Choroid plexus epithelial cell (primary cell): ENCODE measurements at regions not wholly inside any gene's neighbourhood (a gene's known extent, or its start where the extent isn't known, plus 50 kb on each side); places are given as distances from the start of the nearest gene placed in this dataset.

Experiments used
- DNase-seq: peaks from one replicate; pipeline ENCODE4 v3.0.0-alpha.2; 2010; ENCODE audit warnings: low read depth
- H3K4me3 ChIP-seq: 2 replicates; pipeline ENCODE4 v1.5.1; 2011; ENCODE audit warnings: low read depth, mild to moderate bottlenecking, control low read depth, low read length, moderate library complexity
- CTCF ChIP-seq: conservative IDR thresholded peaks from 2 replicates; pipeline ENCODE4 v1.5.1; 2011; ENCODE audit warnings: low read depth, mild to moderate bottlenecking, control low read depth, inconsistent platforms, low read length, moderate library complexity

GRCh38 chr16:26204138-26204537 lies 512.4 kb downstream of the HS3ST4 start:
- DNase-seq, result no peak
- no peak for TF ChIP-seq CTCF

GRCh38 chr16:26211542-26211941 lies 519.8 kb downstream of the HS3ST4 start:
- no peak overlapping the region for H3K4me3 ChIP-seq
- TF ChIP-seq CTCF, result no peak
- DNase-seq, result no peak

More at GRCh38 chr16:26204138-26204537, 512.4 kb downstream of the HS3ST4 start:
- no peak overlapping the region for H3K4me3 ChIP-seq

DNA sequence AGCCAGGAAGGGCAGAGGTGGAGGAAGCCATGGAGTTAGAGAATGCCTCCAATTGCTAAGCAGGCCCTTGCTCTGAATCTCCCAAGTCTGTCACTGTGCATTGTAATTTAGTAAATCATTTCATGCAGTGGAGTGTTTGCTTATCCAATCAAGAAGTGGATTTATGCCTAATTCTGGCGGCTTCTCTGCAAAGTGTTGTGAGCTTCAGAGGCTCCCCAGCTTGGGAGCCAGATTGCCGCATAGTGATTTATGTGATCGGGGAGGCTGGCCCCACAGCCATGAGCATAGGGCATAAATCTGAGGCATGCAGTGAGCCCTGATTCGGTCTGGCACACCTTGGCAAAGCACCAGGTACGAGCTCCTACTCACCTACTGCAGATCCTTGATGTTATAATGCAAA lies 520.8 kb downstream of the HS3ST4 start:
- no peak overlapping the region for H3K4me3 ChIP-seq

DNA sequence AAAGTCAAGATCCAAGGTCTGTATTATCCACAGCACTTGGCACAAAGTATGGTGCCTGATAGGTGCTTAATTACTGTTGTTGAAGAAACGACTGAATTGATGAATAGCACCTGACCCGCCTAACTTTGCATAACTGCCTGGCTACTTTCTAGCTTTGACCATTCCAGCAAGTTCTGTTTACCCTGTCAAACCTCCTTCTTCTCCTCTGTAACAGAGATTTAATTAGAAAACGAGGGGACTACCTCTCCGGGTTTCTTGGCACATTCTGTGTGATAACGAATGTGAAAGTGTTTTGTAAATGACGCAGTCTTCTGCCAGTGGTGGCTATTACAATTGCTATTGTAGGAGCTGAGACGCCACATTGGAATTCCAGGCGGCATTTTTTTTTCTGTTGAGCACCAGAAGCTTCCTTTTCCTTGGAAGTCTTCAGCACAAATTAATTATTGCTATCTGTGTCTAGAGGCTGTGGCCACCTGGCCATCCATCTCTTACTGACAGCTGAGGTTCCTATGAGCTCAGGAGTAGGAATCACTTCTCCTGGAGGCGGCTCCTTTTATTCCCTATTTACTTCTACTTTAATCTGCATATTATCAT lies 522.9 kb downstream of the HS3ST4 start:
- H3K4me3 ChIP-seq, result no peak overlapping the region
- DNase-seq, result no peak
- TF ChIP-seq CTCF, result no peak

More for the DNA sequence above, 520.8 kb downstream of the HS3ST4 start:
- no peak for TF ChIP-seq CTCF
- DNase-seq, result no peak

DNA sequence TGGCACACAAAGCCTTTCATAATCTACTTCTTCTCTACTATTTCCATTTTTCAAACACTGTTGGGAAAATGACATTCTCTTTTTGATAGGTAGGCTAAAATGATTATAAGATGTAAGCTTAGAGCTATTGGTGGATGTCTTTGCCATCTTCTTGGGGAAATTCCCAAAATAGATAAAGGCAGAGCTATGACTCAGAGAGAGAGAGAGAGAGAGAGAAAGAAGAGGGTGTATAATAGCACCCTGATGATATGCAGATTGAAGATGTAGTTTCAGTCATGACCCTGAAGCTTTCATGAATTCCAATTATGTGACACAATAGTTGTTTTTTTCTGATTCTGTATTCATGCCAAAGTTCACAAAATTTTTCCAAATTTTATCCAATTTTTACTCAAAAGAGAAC lies 529.1 kb downstream of the HS3ST4 start:
- no peak for TF ChIP-seq CTCF
- DNase-seq, result no peak
- no peak overlapping the region for H3K4me3 ChIP-seq

DNA sequence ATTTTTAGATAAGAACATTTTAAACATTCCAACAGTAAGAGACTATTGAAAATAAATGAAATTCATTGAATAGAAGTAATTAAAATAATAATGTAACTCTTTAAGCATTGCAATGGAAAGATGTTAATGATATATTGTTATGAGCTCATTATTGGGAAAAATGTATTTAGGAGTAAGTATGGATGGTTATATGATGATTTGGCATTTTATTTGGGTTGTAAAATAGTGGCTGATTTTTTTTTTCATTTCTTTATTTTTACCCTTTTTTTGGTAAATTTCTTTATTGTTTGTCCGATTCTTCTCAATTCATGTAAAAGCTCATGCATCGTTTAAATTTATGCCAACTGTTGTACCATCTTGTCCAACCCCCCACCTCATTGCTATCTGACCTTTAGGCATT lies 539.9 kb downstream of the HS3ST4 start:
- no peak for TF ChIP-seq CTCF
- no peak for DNase-seq
- H3K4me3 ChIP-seq, result no peak overlapping the region

DNA sequence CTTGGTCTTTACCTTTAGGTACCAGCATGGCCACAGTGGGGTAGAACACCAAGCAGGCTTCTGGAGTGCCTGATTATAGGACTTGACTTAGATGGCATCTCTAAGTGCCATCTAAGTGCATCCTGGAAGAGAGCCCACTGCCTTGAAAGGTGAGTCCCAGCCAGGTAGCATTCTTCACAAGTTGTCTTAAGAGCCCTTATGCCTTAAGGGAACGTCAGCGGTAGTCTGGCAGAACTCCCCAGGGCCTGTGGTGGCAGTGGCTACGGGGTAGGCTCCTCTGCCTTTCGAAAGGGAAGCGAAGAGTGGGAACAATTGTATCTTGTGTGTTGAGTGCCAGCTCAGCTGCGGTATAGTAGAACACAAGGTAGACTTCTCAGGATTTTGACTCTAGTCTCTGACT lies 549.0 kb downstream of the HS3ST4 start:
- no peak for TF ChIP-seq CTCF
- H3K4me3 ChIP-seq, result no peak overlapping the region
- DNase-seq, result no peak
